ENCODE measurements at regions not wholly inside any gene's neighbourhood (a gene's known extent, or its start where the extent isn't known, plus 50 kb on each side); places are given as distances from the start of the nearest gene placed in this dataset.
A peak's percentile ranks its signal among the peaks of the same experiment; 100 is the strongest.

DNA sequence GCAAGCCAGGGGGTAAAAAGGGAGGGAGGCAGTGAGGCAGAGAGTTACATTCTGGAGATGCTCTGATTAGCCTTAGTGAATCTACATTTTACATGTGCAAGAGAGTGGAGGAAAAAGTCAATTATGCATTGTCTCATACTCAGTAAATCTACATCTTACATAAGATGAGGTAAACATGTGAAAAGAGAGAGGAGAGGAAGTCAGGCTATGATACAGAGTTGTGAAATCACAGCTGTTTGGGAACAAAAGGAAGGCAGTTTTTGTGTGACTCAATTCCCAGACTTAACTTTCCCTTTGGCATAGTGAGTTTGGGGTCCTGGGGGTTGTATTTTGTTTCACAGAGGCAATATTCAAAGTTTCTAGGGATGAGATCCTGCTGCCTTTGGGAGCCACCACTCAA is 67.8 kb downstream of the GP2 start:
- DNase-seq = no peak

DNA sequence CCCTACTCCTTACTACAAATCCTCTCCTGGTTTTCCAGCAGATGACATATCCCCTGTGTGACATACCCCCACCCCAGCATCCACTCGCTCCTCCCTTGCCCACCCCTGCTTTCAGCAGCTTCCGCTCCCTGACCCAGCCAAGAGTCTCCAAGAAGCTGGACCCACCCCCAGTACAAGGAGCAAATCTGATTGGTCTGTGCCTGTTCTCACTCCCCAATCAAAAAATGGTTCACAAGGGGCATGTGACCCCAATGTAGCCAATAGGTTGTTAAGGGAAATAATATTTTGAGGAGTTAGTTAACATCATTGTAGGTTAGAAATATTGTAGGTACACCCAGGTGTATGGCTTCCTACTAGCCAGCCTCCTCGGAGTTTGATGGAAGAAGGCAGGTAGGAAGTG is 70.1 kb downstream of the GP2 start:
- DNase-seq = no peak

DNA sequence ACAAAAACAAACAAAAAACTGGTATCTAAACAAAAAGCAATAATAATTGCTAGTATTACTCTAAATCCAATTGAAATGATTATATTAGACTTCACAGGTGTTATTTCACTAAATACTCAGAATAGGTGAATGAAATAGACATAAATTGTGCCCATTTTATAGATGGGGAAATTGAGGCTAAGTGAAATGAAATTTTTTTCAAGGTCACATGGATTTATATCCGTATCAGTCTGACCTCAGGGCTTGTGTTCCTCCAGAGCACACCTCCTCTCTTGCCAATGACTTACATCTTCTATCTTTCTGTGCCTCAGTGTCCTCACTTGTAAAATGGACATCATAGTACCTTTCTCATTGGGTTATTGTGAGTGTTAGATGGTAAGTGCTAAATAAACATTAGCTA is 72.3 kb downstream of the GP2 start:
- no peak for DNase-seq

DNA sequence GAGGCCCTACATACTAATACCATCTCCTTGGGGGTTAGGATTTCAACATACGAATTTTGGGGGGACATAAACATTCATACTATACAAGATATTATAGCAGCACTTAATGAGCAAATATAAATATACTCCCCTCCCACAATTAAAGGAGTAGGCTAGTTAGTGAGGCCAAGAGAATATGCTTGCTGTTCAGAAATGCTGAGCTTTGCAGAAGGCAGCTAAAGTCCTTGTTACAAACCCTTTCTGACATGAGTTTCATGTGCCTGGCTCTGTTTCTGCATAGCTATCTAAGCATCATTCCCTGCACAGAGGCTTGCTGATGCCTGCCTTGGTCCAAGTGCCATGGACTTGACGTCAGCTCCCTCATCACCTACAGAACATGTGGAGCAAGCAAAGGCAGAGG is 73.5 kb downstream of the GP2 start:
- DNase-seq = no peak

DNA sequence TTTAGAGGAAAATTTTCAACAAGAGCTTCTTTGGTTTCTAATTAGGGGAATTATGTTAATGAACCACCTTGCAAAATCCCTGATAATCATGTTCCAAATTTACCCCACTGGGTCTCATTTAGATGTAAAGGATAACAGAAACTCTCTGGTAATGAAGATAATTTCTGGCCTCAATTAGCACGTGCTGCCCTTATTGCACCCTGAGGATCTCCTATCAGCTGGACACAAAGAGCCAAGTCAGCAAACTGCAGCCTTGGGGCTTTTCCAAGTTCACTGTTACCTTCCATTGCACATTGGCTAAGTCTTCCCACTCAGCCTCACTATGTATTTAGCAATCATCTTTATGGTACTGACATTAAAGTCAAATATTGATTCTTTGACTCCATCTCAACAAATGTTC is 78.1 kb downstream of the GP2 start:
- no peak for DNase-seq

DNA sequence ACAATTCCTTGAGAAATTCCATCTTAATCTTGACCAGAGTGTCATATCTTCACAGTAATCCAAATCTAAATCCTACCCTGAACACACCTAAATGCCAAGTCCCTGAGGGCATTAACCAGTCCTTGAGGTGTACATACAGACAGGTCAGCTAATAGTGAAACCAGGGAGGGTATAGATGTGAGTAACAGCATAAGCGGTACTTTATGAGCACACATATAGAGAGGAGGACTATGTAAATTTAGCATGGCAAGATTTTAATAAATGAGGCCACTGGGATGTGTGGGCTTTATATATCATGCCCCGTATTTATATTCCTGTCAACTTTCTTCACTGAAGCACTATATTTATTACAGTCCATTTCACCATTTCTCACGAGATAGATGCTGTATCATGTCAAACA is 80.2 kb downstream of the GP2 start:
- DNase-seq = no peak

DNA sequence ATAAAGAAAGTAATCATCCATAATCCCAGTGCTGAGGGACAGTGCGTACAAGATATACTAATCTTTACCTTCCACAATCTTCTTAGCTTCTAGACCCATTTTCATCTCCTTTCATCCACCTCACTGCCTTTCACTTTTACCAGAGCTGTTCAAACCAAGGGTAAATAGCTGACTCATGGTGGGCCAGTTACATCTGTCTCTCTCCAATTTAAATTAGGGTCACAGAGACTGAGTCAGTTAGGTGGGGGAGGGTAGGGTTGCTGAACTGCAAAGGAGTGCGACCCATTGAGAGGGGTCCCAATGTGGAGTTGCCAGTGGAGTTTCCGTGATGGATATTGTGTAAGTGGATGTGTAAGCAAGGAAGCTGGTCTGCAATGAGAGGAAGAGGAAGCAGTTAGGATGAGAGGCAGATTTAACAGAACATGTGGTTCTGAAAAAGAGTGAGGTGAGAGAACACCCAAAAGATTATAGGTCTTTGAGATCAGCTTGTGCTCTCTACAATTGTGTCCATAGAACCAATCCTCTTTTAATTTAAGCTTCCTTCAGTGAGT is 83.5 kb downstream of the GP2 start:
- no peak for DNase-seq

DNA sequence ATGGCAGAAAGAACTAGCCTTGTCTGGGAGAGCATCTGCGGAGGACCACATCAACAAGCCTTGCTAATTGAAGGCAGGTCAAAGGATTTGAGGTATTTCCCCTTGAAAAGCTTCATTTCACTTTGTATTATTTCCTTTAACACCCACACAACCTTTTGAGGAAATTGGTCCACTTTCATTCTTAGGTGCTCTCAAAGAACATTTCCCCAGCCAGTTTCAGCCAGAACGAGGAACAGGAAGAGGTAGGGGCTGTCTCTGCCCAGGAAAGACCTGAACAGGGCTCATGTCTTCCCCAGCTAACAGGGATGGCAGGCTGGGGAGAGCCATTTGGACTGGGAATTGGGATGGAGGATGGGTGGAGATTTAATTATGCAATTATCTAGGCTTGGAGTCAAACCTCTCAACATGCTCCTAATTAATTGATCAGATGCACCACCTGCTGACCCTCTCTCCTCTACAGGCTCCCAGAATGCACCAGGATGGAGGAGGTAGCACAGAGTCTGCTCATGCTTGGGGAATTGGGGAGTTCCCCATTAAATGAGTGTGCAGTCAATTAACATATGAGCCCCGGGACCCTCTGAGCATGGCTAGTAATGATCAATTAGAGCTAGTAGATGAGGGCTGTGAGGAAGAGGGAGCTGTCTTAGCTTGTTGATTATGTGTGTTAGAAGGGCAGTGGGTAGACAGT is 84.6 kb downstream of the GP2 start:
- no peak for DNase-seq

DNA sequence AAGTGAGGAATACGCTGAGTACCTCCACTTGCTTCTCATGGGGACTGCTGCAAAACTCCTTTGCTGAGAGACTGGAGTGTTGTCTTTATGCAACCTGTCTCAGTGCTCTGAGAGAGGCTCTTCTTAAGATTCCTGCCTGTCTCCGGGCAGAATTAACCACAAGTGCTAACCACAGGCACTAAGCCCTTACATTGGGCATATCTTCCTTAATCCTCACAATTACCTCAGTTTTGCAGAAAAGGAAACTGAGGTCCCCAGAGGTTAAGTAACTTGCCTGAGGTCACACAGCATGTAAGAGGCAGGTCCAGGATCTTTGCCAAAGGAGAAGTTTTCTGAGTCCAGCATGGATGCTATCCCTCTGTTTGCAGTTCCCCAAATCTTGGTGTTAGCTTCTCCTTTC is 86.0 kb downstream of the GP2 start:
- DNase-seq = no peak

DNA sequence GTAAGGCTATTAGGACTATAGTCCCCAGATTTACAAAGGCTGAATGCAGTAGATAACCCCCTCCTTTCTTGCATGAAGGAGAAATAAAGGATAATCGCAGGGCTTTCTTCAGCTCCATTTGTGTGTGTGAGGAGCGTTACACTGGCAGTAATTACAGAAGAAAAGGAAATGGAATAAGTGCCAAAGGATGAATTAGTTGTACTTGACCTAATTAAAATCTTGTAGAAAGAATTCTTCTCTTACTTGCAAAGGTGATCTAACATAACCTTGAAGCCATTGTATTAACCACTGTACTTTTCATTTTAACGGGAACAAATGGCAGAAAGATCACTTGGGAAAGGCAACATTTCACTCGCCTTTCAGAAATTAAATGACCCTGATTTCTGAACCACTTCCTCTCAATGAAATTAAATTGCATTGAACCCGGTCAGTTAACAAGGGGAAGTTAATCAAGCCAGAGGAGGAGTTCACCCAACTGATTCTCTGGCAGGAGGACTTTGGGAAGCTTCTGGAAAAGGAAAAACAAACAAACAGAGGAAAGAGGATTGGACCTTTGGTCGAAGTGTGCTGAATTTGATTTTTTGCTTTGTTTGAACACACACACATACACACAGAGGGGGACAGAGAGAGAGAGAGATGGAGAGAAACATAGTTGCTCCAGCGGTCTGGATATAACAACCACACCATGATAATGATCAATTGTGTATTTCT is 90.6 kb downstream of the GP2 start:
- no peak for DNase-seq

DNA sequence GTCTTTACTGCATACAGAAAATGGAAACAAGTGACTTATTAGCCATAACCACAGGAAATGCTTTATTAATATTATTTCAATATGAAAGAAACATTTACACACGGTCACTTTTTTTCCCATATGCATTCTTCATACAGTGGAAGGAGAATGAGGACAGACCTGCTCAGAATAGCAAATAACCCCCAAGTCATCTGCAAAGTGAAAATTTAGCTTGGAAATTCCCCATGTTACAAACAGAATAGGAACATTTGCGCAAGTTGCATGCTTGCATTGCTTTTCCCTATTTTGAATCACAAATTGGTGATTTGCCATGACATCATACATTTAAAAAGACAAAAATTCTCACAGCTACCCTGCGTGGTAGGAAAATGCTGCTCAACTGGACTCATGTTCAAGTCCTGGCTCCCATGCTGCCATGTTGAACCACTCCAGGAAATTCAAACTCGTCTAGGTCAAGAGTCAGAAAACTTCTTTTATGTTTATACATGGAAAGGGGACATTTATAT is 102.0 kb downstream of the GP2 start:
- DNase-seq = no peak

DNA sequence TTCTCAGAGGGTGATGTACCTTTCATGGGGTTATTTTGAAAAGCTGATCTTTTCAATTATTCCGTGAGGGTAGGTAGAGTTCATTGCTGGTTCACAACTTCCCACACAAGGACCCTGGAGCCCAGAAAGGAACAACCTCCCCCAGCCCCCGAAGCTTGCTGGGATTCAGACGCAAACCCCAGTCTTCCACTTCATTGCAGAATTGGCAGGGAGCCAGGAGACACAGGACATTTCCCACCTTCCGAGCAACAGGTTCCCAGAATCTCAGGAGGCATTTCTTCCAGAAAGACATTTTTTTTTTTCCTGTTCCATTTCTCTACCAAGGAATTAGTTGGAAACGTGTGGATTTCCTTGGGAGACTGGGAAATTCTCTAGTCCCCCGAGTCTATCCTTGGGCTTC is 106.1 kb downstream of the GP2 start:
- DNase-seq = no peak

DNA sequence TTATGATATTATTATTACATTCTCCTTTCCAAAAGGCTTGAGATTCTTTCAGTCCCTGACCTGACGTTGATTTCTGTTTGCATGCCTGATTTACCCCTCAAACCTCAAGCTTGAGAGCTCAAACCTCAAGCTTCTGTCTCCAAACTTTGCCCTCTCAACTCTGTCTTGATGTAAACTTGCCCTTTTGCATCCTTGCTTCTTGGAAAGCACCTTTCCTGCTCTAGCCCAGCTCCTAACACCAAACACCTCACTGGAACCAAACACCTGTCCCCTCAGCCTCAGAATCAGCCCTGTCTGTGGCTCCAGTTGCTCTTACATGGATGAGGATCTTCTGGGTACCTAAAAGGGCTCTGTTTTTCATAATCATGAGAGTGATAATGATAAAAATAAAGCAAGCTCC is 109.2 kb downstream of the GP2 start:
- DNase-seq = no peak

DNA sequence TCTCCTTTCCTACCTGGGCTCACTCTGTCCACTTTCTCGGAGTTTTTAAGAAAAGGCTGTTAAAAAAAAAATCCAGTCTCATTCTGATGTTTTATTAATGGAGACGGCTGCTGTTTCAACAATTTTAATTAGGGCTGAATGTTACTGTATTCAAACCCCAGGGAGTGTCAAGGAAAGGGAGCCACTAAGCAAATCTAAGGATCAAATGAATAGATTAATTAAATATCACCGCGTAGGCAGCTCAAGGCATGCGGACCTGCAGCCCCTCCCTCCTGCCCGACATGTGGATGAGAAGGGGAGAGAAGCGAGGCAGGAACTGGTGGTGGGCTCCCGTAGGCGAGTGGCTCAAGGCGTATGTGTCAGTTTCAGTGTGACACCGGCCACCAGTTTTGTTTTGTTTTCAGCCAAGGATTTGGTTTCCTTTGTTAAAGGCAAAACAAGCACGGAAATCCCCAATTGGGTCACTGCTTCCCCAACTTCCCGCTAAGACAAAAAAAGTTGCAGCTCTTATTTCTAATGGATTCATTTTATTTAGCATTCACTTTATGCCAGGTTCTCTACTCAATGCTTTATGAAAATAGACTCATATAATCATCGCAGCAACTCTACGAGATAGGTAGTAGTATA is 110.6 kb downstream of the GP2 start:
- no peak for DNase-seq

DNA sequence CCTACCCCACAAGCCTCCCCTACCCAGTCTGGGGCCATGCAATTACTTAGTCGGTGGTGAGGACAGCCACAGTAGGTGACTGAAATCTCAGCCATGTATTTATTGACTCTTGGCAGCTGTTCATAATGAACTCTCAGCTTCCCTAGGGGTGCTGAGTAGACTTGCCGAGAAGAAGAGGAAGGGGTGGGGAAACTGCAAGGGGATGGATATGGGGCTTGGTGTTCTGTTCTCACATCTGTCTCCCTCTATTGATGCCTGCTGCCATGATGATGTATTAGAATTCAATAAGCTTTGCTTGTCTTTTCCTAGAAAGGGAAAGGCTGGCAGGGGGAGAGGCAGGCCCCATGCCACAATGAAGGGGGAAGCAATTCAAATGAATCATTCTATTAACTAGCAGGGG is 112.9 kb downstream of the GP2 start:
- DNase-seq = no peak

DNA sequence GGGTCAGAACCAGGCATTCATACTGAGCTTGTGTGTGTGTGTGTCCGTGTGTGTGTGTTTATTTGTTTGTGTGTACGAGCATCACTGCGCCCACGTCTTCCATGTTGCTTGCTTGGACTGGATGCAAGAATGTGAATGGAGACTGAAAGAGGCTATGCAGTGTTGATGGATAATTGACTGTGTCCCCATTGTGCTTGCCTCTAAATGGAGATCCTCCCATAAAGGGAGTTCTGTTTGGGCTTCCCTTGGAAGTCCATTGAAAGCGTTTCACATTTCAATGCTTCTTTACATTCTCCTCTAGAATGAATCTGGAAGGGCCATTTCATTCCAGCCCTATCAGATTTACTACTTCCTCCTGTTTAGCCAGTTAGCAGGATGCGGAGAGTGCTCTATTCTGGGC is 124.0 kb downstream of the GP2 start:
- no peak for DNase-seq

DNA sequence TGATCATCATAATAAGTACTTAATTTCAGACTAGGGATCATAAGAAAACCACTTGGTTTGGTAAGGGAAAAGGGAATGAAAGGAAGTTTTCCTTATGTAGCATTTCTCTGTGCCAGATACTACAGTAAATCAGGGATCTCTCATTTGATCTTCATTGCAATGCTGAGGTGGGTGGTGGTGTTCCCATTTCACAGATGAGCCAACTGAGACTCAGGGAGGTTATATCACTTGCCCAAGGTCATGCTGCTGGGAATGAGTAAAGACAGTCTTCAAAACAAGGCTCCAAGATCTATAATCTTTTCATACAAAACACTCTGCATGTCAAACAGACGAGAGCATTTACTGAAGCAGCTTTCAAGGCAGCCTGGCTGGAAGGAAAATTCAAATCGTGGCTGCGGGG is 124.6 kb downstream of the GP2 start:
- DNase-seq = no peak

DNA sequence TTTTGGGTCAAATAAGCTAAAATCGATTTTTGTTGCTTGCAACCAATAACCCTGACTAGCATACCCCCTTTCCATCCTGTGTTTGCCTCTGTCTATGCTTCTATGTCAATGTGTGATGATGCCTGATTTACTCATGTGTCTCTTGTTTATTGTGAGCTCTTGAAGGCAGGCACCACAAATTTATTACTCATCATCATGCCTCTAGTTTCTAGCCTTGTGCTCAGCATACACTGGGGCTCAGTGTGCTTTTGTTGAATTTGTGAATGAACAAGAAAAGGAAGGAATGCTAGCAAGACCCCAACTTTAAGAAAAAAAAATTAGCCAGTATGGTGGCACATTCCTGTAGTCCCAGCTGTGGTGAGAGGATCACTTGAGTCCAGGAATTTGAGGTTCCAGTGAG is 119.1 kb upstream of the GPR139 start:
- DNase-seq = no peak

DNA sequence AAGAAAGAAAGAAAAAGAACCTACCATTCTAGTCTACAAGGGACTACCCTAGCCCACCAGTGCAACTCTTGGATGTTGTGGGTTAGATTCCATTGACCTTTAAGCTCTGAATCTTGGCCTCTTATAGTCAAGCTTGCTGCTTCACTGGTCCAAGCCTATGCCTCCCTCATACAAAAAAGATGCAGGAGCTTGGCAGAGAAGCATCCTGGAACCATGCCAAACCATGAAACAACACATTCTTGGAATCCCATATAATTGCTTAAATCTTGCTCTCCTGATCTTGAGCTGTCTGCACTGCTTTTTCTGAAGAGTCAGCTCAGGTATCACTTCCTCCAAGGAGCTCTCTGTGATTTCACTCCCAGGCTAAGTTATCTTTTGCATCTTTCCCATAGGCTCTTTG is 117.9 kb upstream of the GPR139 start:
- DNase-seq = no peak

DNA sequence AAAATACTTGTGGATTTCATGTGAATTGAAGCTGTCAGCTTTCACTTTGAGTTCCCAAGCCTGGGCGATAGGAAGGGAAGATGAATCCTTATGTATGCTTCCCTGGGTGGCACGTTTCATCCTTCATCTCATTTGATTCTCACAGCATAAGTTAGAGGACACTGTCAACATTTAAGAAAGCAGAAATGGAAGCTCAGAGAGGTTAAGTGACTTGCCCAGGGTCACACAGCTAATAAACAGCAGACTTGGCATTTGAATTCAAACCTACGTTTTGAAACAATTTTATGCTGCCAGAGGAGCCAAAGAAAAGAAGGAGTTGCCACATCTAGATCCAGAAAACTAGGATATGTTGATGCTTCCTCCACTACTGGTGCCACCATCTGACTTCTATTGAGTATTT is 108.3 kb upstream of the GPR139 start:
- DNase-seq = no peak

DNA sequence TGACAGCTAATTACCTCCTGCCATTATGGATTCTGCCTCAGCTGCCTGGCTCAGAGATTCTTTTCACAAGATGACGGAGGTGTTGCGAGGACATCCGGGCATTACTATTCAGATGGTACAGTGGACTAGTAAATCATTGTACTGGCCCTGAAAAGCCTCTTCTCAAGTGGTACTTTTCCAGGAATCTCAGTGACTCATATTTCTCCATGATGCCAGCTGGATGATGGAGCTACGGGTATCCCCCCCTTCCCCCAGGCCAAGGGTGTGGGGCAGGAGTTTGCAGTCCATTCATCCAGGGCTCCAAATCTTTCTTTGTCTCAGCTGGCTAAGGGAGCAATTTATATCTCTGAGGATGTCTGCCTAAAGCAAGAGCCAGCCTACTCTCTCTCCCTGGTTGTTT is 107.7 kb upstream of the GPR139 start:
- DNase-seq = peak in 1 of 56 donors; percentile 2

DNA sequence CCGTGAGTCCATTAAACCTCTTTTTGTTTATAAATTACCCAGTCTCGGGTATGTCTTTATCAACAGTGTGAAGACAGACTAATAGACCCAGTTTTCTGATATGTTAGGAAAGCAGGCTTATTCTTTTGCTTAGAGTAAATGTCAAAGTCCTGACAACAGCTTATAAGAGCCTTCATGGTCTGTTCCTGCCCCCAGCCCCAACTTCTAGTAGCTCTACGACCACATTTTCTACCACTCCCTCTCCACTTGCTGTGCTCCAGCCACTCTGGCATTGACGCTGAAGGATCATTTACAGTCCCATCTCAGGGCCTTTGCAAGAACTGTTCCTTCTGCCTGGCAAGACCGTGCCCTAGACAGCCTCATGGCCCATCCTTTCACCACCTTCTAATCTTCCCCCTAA is 104.6 kb upstream of the GPR139 start:
- DNase-seq = no peak

DNA sequence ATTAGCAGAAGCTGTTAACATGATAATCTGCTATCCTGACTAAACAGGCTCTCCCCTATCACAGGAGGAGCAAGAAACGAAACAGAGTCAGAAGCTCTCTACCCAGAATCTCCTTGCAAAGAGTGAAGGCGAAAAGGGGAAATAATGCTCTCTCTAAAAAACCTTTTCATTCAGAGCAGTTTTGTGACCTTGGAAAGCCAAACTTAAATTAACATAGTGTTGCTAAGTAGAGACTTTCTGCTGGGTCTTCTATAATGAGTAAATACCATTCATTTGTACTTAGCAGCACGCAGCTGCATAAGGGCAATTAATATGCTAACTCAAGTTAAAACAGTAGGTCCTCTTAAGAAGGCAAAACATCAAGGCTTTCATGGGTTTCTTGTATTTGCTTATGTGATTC is 101.7 kb upstream of the GPR139 start:
- no peak for DNase-seq
